ENCODE measurements at regions not wholly inside any gene's neighbourhood (a gene's known extent, or its start where the extent isn't known, plus 50 kb on each side); places are given as distances from the start of the nearest gene placed in this dataset.
"Not testable (repeated sequence)": the region's sequence is repeated elsewhere in the genome, so short reads cannot be mapped to it uniquely, and the experiment has no call there.

- no peak for DNase-seq
- Histone ChIP-seq H3K27ac (no peak overlapping the region), H3K36me3 (ENCODE audit: low read depth, missing control alignments) (no peaks in the 10 kb centered on the region), H3K4me3 (no peak overlapping the region), H3K9me3 (no peaks in the 10 kb centered on the region), H3K4me1 (no peaks in the 10 kb centered on the region), H3K27me3 (no peaks in the 10 kb centered on the region)
- no peak for TF ChIP-seq POLR2A (IDR thresholded peaks at IDR 0.05)
- TF ChIP-seq CTCF (IDR thresholded peaks at IDR 0.05), result no peak
- intact Hi-C loops (cut with DNase I; ENCODE audit: low total_unique reads), result no loop called here
These were observed 297.5 kb upstream of the CTNNB1 start for GRCh38 chr3:40901796-40902195.

GRCh38 chr3:40907907-40908465, 291.3 kb upstream of the CTNNB1 start:
- H3K27ac ChIP-seq; H3K4me1 ChIP-seq; H3K9me3 ChIP-seq; H3K36me3 ChIP-seq (ENCODE audit: low read depth, missing control alignments); intact Hi-C loops (cut with DNase I; ENCODE audit: low total_unique reads); H3K27me3 ChIP-seq; H3K4me3 ChIP-seq; DNase-seq: not testable (repeated sequence)
- WGBS, 2 donors, result 62 to 72% methylated on average over 26 of the region's 26 CpGs

- Histone ChIP-seq H3K4me3 (no peak overlapping the region), H3K27me3 (no peaks in the 10 kb centered on the region), H3K36me3 (ENCODE audit: low read depth, missing control alignments) (no peaks in the 10 kb centered on the region), H3K27ac (no peak overlapping the region), H3K9me3 (no peaks in the 10 kb centered on the region), H3K4me1 (no peaks in the 10 kb centered on the region)
- intact Hi-C loops (cut with DNase I; ENCODE audit: low total_unique reads), result no loop called here
- DNase-seq, result no peak
- WGBS, 2 donors, result 88 to 94% methylated on average over 3 of the region's 3 CpGs
- no peak for TF ChIP-seq POLR2A (IDR thresholded peaks at IDR 0.05)
- TF ChIP-seq CTCF (IDR thresholded peaks at IDR 0.05), result no peak
These were observed 290.7 kb upstream of the CTNNB1 start for GRCh38 chr3:40908612-40909011.

- Histone ChIP-seq H3K4me3 (no peak overlapping the region), H3K36me3 (ENCODE audit: low read depth, missing control alignments) (no peaks in the 10 kb centered on the region), H3K27ac (no peak overlapping the region), H3K4me1 (no peaks in the 10 kb centered on the region), H3K9me3 (no peaks in the 10 kb centered on the region), H3K27me3 (no peaks in the 10 kb centered on the region)
- 84 to 93% methylated on average over 2 of the region's 2 CpGs for whole genome bisulfite sequencing, 2 donors
- DNase-seq, result no peak
- intact Hi-C loops (cut with DNase I; ENCODE audit: low total_unique reads), result no loop called here
- TF ChIP-seq CTCF (IDR thresholded peaks at IDR 0.05), result no peak
- TF ChIP-seq POLR2A (IDR thresholded peaks at IDR 0.05), result no peak
These were observed 288.0 kb upstream of the CTNNB1 start for GRCh38 chr3:40911264-40911663.

- no peak overlapping the region for H3K4me3 ChIP-seq
- no peaks in the 10 kb centered on the region for H3K36me3 ChIP-seq (ENCODE audit: low read depth, missing control alignments)
- no peaks in the 10 kb centered on the region for H3K27me3 ChIP-seq
- WGBS, 2 donors, result 81 to 89% methylated on average over 1 of the region's 1 CpG
- H3K27ac ChIP-seq, result no peak overlapping the region
- no peaks in the 10 kb centered on the region for H3K9me3 ChIP-seq
- DNase-seq, result no peak
- no peak for TF ChIP-seq POLR2A (IDR thresholded peaks at IDR 0.05)
- TF ChIP-seq CTCF (IDR thresholded peaks at IDR 0.05), result no peak
- H3K4me1 ChIP-seq, result no peaks in the 10 kb centered on the region
- intact Hi-C loops (cut with DNase I; ENCODE audit: low total_unique reads), result no loop called here
These were observed 287.4 kb upstream of the CTNNB1 start for GRCh38 chr3:40911928-40912327.

All from testis (tissue), 2 donors.